Parathyroid adenoma (tissue), 2 donors: ENCODE measurements at regions not wholly inside any gene's neighbourhood (a gene's known extent, or its start where the extent isn't known, plus 50 kb on each side); places are given as distances from the start of the nearest gene placed in this dataset.

Experiments
- H2AFZ ChIP-seq: fragments of 300-600 bp; sonication (generic); one replicate; pipeline ENCODE4 v1.7.0; 2017; ENCODE audit warnings: antibody characterized with exemption, mild to moderate bottlenecking
- H3K27ac ChIP-seq: fragments of 300-600 bp; sonication (generic); one replicate; pipeline ENCODE4 v1.7.0; 2017
- H3K27me3 ChIP-seq: fragments of 300-600 bp; sonication (generic); one replicate; pipeline ENCODE4 v1.7.0; 2017; ENCODE audit warnings: low read length; ENCODE audit not compliant: control insufficient read depth, insufficient read depth
- H3K36me3 ChIP-seq: fragments of 300-600 bp; sonication (generic); one replicate; pipeline ENCODE4 v1.7.0; 2017; ENCODE audit warnings: low read length; ENCODE audit not compliant: control insufficient read depth, insufficient read depth
- H3K4me1 ChIP-seq: fragments of 300-600 bp; sonication (generic); one replicate; pipeline ENCODE4 v1.7.0; 2017; ENCODE audit warnings: control low read depth
- H3K4me2 ChIP-seq: fragments of 300-600 bp; sonication (generic); one replicate; pipeline ENCODE4 v1.7.0; 2017; ENCODE audit warnings: low read length
- H3K4me3 ChIP-seq: fragments of 300-600 bp; sonication (generic); one replicate; pipeline ENCODE4 v1.7.0; 2017; ENCODE audit warnings: low read depth, low read length
- H3K79me2 ChIP-seq: fragments of 300-600 bp; sonication (generic); one replicate; pipeline ENCODE4 v1.7.0; 2017; ENCODE audit warnings: control low read depth
- H3K9ac ChIP-seq: fragments of 300-600 bp; sonication (generic); one replicate; pipeline ENCODE4 v1.7.0; 2017; ENCODE audit warnings: mild to moderate bottlenecking
- H3K9me3 ChIP-seq: fragments of 300-600 bp; sonication (generic); one replicate; pipeline ENCODE4 v1.7.0; 2017; ENCODE audit warnings: low read length; ENCODE audit not compliant: control insufficient read depth
- CTCF ChIP-seq: fragments of 300-600 bp; sonication (generic); IDR thresholded peaks from one replicate; pipeline ENCODE4 v1.7.0; 2017; ENCODE audit warnings: antibody characterized with exemption, mild to moderate bottlenecking
- donor health status: primary hyperparathyroidism.

DNA sequence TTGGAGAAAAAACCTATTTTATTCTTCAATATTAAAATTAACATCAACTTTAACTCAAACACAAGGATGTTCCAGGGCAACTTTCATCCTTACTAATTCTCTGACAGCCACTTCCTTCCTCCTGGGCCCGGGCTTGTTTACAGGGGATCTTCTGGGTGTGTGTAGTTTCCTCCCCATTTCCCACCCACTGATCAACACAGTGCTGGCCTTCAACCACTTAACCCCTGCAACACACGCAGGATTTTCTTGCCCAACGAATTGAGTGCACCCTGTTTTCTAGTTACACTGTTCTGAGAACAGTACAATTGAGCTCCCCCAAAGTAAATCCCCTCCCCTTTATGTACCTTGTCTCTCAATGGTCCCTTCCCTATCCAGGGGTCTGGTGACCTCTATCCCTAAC is 83.1 kb upstream of the RANBP3L start:
- Histone ChIP-seq H3K79me2 (no peaks in the 10 kb centered on the region), H3K4me2 (no peak overlapping the region), H3K36me3 (no peaks in the 10 kb centered on the region), H3K4me1 (no peaks in the 10 kb centered on the region), H3K9ac (no peak overlapping the region), H2AFZ (no peak overlapping the region), H3K4me3 (no peak overlapping the region), H3K27me3 (no peaks in the 10 kb centered on the region), H3K27ac (no peak overlapping the region), H3K9me3 (no peaks in the 10 kb centered on the region)
- no peak for TF ChIP-seq CTCF

DNA sequence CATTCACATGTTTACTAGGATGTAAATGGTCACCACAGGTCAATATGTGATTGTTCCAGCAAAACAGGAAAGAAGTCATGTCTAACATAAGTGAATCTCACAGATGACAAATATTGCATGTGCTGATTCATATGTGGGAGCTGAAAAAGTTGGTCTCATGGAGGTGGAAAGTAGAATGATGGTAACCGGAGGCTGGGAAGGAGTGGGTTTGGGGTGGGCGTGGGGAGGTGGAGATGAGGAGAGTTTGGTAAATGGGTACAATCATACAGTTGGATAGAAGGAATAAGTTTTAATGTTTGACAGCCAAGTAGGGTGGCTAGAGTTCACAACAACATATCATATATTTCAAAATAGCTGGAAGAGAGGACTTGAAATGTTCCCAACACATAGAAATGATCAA is 83.8 kb upstream of the RANBP3L start:
- Histone ChIP-seq H3K79me2 (no peaks in the 10 kb centered on the region), H3K36me3 (no peaks in the 10 kb centered on the region), H3K4me3 (no peak overlapping the region), H2AFZ (no peak overlapping the region), H3K9me3 (no peaks in the 10 kb centered on the region), H3K4me2 (no peak overlapping the region), H3K9ac (no peak overlapping the region), H3K4me1 (no peaks in the 10 kb centered on the region), H3K27me3 (no peaks in the 10 kb centered on the region), H3K27ac (no peak overlapping the region)
- TF ChIP-seq CTCF, result no peak

DNA sequence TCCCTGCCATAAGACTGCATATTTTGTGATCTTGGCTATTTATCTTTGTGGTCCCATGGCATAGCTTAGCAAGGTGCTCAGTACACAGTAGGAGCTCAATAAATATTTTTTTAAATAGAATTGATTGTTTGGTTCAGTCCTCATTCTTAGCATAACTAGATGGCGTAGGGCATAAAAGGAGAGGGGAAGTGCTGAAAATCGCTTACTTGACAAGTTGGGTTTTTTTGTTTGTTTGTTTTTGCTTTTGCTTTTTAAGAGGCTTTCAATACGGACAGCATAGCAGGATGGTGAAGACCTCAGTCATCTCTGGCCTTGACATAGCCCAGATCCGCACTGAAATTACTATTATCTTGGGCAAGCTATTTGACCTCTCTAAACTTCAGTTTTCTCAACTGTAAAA is 86.6 kb upstream of the RANBP3L start:
- Histone ChIP-seq H3K9ac (no peak overlapping the region), H2AFZ (no peak overlapping the region), H3K36me3 (no peaks in the 10 kb centered on the region), H3K27ac (no peak overlapping the region), H3K79me2 (no peaks in the 10 kb centered on the region), H3K9me3 (no peaks in the 10 kb centered on the region), H3K27me3 (no peaks in the 10 kb centered on the region), H3K4me3 (no peak overlapping the region), H3K4me2 (no peak overlapping the region), H3K4me1 (no peaks in the 10 kb centered on the region)
- no peak for TF ChIP-seq CTCF

DNA sequence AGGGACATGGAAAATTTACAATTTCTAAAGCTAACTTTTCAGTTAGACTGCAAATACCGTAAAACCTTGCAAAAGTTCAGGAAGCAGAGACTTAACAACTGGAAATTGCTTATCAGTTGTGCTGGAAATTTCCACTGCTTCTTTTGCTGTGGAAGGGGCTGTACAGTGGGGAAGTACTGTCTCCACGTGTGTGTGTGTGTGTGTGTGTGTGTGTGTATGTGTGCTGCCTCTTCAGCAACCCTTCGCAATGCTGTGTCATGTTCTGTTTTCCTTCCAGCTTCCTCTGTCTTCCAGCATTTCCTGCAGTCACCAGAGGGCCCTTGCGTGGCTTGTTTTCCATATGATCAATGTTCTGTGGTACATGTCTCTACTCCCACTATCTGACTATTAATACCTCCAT is 87.5 kb upstream of the RANBP3L start:
- Histone ChIP-seq H3K36me3 (no peaks in the 10 kb centered on the region), H2AFZ (no peak overlapping the region), H3K4me3 (no peak overlapping the region), H3K4me2 (no peak overlapping the region), H3K27me3 (no peaks in the 10 kb centered on the region), H3K27ac (no peak overlapping the region), H3K4me1 (no peaks in the 10 kb centered on the region), H3K79me2 (no peaks in the 10 kb centered on the region), H3K9me3 (no peaks in the 10 kb centered on the region), H3K9ac (no peak overlapping the region)
- no peak for TF ChIP-seq CTCF

DNA sequence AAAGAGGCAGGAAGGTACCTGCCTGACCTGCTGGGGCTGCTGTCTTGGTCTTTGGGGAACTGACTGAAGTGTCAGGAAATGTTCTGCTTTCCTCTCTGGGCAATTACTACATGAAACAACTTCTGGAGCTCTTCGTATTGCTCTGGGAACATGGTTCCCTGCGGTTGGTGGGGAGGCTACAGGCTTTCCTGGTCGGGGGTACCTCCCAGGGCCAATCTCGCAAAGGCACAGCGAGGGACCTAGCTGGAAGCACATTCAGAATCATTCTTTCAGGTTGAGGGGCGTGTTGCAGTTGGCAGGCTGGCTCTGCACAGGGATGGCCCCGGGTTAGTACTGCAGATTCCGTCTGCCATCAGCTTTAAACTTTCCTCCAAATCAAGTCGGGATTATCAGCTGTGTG is 88.9 kb upstream of the RANBP3L start:
- H2AFZ ChIP-seq, result no peak overlapping the region
- no peaks in the 10 kb centered on the region for H3K27me3 ChIP-seq
- no peak overlapping the region for H3K9ac ChIP-seq
- no peak overlapping the region for H3K27ac ChIP-seq
- no peaks in the 10 kb centered on the region for H3K4me1 ChIP-seq
- TF ChIP-seq CTCF, result no peak
- H3K79me2 ChIP-seq, result no peaks in the 10 kb centered on the region
- H3K4me2 ChIP-seq, result no peak overlapping the region
- no peaks in the 10 kb centered on the region for H3K9me3 ChIP-seq
- H3K4me3 ChIP-seq, result no peak overlapping the region
- no peaks in the 10 kb centered on the region for H3K36me3 ChIP-seq
